GM21786 (cell line): ENCODE measurements at regions not wholly inside any gene's neighbourhood (a gene's known extent, or its start where the extent isn't known, plus 50 kb on each side); places are given as distances from the start of the nearest gene placed in this dataset.
"Not testable (repeated sequence)": the region's sequence is repeated elsewhere in the genome, so short reads cannot be mapped to it uniquely, and the experiment has no call there.

Experiments used
- ATAC-seq: cut with Tn5 transposase; IDR thresholded peaks from one replicate; pipeline ENCODE4 v1.9.1; 2021; ENCODE audit not compliant: unreplicated experiment

DNA sequence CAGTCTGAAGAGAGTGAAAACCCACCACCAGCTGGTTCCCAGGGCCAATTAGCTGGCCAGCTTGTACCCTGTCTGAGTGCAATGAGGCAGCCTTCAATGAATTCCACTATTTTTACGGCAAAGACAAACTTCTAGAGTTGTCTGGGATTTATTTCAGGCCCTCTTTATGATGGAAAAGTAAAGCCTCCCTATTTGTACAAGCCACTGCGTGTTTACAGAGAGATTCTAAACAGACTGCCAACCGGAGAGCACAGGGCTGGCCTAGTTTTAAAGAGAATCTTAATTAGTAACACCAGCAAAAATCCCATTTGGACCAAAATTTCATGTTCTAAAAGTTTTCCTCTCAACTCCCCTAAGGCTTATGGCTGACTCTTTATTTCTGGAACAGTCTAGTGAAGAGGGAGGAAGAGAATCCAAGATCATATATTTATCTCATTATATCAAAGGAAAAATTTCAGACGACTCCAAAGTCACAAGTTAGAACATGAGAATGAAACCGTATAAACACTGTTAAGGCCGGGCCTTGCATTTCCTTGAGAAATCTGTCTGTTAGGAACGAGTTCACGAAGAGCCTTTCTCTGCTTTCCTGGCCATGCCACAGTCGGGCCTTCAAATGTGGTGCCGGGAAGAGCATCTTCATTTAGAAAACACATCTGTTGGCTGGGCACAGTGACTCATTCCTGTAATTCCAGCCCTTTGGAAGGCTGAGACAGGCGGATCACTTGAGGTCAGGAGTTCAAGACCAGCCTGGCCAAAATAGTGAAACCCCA is 724.6 kb upstream of the NRP1 start:
- no peak for ATAC-seq

DNA sequence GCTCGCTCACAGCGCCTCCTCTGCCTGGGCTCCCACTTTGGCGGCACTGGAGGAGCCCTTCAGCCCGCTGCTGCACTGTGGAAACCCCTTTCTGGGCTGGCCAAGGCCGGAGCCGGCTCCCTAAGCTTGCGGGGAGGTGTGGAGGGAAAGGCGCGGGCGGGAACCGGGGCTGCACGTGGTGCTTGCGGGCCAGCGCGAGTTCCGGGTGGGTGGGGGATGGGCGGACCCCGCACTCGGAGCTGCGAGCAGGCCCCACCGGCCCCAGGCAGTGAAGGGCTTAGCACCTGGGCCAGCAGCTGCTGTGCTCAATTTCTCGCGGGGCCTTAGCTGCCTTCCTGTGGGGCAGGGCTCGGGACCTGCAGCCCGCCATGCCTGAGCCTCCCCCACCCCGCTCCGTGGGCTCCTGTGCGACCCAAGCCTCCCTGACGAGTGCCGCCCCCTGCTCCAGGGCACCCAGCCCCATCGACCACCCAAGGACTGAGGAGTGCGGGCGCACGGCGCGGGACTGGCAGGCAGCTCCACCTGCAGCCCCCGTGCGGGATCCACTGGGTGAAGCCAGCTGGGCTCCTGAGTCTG is 721.0 kb upstream of the NRP1 start:
- not testable (repeated sequence) for ATAC-seq

DNA sequence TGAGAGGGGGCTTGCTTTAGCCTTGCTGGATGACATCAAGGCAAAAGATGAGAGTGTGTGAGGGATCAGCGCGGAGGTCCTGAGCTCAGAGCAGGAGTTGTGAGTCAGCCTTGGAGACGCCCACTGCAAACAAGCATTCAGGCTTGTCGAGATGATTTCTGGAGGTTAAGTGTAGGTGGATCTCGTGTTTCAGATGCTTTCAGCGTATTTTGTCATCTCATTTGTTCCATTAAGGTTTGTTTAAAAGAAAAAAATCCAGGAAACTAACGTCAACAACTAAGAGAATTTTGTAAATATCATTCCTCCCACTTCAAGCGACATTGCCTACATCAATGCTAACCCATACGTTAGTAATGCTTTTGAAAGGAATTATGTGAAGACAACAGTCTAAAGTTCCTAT is 715.4 kb upstream of the NRP1 start:
- ATAC-seq = no peak

DNA sequence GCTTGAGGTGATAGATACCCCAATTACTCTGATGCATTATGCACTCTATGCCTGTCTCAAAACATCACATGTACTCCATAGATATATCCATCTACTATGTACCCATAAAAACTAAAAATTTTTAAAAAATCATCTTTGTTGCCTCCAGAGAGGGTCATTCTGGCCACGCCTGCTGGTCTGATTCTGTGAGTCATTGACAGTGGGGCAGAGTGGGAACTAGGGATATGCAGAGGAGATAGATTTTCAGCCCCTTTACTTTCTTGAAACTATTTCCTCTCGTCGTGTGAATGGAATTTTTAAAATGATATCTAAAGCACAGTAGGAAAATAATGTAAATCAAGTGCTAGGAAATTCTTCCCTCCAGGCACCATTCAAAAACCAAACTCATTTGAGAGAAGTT is 715.0 kb upstream of the NRP1 start:
- ATAC-seq = no peak

DNA sequence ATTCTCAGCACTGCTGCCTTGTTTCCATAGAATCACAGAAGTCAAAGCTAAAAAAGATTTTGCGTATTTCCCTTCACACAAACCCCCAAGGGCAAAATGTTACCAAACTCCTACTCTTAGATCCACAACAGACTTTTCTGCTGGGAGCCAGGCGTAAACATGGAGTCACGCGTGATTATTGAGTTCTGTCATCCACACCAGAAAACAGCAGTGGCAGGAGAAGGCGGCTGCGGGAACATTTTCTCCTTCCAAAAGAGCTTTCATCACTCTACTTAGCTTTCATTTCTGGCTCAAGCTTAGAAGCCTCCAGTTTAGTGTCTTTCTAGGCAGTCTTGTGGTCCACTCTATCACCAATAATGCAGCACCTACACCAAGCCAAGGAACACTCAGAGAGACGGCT is 712.9 kb upstream of the NRP1 start:
- no peak for ATAC-seq

- ATAC-seq = no peak
Observed at GRCh38 chr10:34046506-34047034, 712.1 kb upstream of the NRP1 start.

DNA sequence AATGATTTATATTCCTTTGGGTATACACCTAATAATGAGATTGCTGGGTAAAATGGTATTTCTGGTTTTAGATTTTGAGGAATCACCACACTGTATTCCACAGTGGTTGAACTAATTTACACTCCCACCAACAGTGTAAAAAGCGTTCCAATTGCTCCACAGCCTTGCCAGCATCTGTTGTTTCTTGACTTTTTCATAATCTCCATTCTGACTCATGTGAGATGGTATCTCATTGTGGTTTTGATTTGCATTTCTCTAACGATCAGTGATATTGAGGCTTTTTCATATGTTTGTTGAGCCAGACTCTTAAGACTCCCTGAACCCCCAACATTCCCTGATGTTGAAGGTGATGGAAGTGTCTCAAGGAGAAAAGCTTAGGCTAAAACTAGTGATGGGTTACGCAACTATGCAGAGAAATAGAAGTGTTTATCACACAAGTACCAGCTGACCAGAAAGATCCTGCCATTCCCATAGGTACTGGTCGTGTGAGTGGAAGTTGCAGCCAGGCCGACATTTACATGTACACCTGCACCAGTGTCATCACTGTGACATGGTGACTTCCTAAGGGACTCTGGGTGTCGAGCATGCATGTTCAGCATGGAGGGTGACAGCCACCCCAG is 711.2 kb upstream of the NRP1 start:
- ATAC-seq = no peak

- ATAC-seq = no peak
Observed at GRCh38 chr10:34041871-34042270, 707.4 kb upstream of the NRP1 start.

DNA sequence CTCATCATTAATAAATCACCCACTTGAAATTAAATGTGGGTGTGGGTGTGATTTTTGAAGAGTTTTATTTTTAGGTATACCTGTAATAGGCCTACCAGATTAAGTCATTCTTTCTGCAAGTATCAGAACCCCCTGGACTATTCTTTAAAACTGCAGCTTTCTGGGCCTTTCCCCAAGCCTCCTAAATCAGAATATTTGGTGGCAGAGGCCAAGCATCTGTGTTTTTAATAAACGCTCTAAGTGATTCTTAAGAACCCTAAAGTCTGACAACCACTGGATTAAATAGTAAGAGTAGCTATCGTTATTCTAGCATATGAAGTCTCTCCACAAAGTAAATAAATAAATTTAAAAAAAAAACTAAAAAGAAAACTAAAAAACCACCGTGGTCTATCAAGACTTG is 703.0 kb upstream of the NRP1 start:
- no peak for ATAC-seq

- ATAC-seq = not testable (repeated sequence)
Observed at GRCh38 chr10:34035241-34035790, 700.8 kb upstream of the NRP1 start.

- no peak for ATAC-seq
Observed at GRCh38 chr10:34033078-34033477, 698.6 kb upstream of the NRP1 start.

- ATAC-seq = no peak
Observed at GRCh38 chr10:34032564-34032963, 698.1 kb upstream of the NRP1 start.

- ATAC-seq = no peak
Observed at GRCh38 chr10:34031400-34031799, 696.9 kb upstream of the NRP1 start.

- no peak for ATAC-seq
Observed at GRCh38 chr10:34029455-34029854, 695.0 kb upstream of the NRP1 start.

- ATAC-seq = no peak
Observed at GRCh38 chr10:34028936-34029335, 694.5 kb upstream of the NRP1 start.

DNA sequence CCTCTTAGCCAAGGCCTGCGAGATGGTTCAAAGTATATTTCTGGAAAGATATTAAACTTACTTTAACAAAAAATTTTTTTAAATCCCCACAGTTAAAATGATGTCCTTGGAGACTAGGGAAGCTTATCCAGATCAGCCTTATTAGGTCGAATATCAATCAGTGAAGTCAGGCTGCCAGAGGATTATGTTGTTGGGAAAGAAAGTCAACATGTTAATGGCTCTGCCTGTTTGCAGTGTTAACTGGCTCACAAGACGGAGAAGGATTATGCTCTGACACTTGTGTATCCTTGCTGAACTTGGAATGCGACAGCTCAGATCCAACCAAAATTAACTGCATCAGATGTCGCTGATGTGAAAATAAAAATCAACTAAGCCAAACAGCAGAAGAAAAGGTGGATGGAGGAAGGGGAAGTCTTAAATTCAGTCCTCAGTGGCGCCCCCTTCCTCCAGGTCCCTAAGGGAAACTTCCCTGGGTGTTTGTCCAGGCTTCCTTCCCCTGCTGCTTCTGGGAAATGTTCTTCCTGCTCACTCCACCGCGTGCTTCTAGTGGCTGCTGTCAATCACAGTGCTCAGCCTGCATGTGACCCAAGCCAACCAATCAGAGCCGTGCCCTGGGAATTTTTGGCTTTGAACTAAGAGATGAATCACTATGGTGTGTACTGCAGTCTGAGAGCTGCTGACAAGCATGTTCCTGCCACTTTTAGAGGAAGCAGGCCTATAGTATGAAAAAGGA is 690.4 kb upstream of the NRP1 start:
- no peak for ATAC-seq

- ATAC-seq = no peak
Observed at GRCh38 chr10:34024282-34024681, 689.8 kb upstream of the NRP1 start.

DNA sequence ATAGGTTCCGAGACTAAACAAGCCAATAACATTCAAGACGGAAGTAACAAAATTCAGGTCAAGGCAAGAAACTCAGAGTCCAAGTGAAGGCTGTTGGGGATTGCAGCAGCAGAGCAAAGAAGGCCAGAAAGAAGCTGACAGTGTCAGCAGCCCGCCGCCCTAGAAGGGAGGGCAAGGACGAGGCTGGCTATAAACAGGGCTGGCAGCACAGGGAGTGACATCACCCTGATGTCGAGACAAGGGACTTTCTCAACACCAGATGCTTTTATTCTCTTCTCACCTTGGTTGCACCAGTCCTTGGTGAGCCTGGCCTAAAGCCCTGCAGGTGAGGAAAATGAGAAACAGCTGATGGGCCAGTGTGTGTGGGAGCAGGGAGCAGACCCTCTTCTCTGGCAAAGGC is 687.7 kb upstream of the NRP1 start:
- no peak for ATAC-seq

DNA sequence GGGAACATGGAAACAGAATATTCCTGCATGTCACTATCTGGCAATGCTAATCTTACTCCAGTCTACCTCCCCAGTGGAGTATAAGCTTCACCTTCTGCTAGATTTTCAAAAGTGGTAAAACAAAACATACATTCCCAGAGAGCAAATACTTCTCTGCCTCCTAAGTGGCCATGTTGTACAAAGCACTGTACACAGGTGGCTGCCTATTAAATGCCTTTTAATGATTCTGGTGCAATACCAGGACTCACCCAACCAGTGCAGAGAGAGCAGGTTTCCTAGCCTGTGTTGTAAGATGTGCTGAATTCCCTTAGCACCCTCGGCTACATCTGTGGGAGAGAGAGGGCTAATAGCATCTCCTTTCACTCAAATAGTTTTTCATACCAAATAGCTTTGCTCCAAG is 684.3 kb upstream of the NRP1 start:
- ATAC-seq = no peak

DNA sequence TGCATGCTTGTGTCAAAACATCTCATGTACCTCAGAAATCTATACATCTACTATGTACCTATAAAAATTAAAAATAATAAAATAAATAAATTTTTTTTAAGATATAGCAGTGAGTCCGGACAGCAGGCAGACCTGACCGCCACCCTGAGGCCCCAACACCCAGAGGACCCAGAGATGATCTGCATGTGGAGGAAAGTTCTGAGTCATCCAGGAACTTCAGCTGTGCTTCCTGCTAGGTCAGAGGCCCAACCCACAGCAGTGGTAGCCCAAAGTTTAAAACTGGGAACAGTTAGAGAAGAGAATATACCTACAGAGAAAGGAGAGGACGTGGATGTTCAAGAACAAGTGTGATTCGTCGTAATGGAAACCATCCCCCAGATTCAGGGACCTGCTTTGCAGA is 683.7 kb upstream of the NRP1 start:
- no peak for ATAC-seq

- ATAC-seq = no peak
Observed at GRCh38 chr10:34017281-34017680, 682.8 kb upstream of the NRP1 start.
